GM06990 (cell line): ENCODE measurements at regions not wholly inside any gene's neighbourhood (a gene's known extent, or its start where the extent isn't known, plus 50 kb on each side); places are given as distances from the start of the nearest gene placed in this dataset.

Source experiments
- DNase-seq: peaks from one replicate; pipeline ENCODE4 v3.0.0-alpha.2; 2011; ENCODE audit not compliant: insufficient read length; ENCODE audit errors: extremely low read depth
- H3K27me3 ChIP-seq: replicated peaks from 2 replicates; pipeline ENCODE4 v1.6.0; 2011; ENCODE audit warnings: low read length; ENCODE audit not compliant: control insufficient read depth, insufficient read depth
- H3K36me3 ChIP-seq: 2 replicates; pipeline ENCODE4 v1.5.1; 2011; ENCODE audit warnings: low read length; ENCODE audit not compliant: control insufficient read depth, insufficient read depth
- H3K4me3 ChIP-seq: replicated peaks from 2 replicates; pipeline ENCODE4 v1.5.1; 2011; ENCODE audit warnings: low read depth, mild to moderate bottlenecking, control low read depth, low read length
- CTCF ChIP-seq: IDR thresholded peaks from 2 replicates; pipeline ENCODE4 v1.5.1; 2011; ENCODE audit warnings: low read length, control low read depth, mild to moderate bottlenecking, inconsistent platforms; ENCODE audit not compliant: insufficient read depth, poor library complexity, severe bottlenecking

- no peak for TF ChIP-seq CTCF
- no peaks in the 10 kb centered on the region for H3K36me3 ChIP-seq
- H3K27me3 ChIP-seq = no peaks in the 10 kb centered on the region
- no peak overlapping the region for H3K4me3 ChIP-seq
- no peak for DNase-seq
These were observed 429.2 kb downstream of the DMAC1 start for GRCh38 chr9:7370381-7370780.

GRCh38 chr9:7369384-7369821 lies 430.2 kb downstream of the DMAC1 start:
- no peaks in the 10 kb centered on the region for H3K27me3 ChIP-seq
- TF ChIP-seq CTCF = no peak
- no peak overlapping the region for H3K4me3 ChIP-seq
- DNase-seq = no peak
- H3K36me3 ChIP-seq = no peaks in the 10 kb centered on the region

- TF ChIP-seq CTCF = no peak
- no peak for DNase-seq
- Histone ChIP-seq H3K27me3 (no peaks in the 10 kb centered on the region), H3K4me3 (no peak overlapping the region), H3K36me3 (no peaks in the 10 kb centered on the region)
These were observed 430.9 kb downstream of the DMAC1 start for GRCh38 chr9:7368410-7369292.

- no peaks in the 10 kb centered on the region for H3K36me3 ChIP-seq
- H3K27me3 ChIP-seq = no peaks in the 10 kb centered on the region
- no peak for DNase-seq
- no peak for TF ChIP-seq CTCF
- no peak overlapping the region for H3K4me3 ChIP-seq
These were observed 431.9 kb downstream of the DMAC1 start for GRCh38 chr9:7367726-7368125.

GRCh38 chr9:7366121-7366520 lies 433.5 kb downstream of the DMAC1 start:
- no peak for DNase-seq

More at GRCh38 chr9:7366121-7366520, 433.5 kb downstream of the DMAC1 start:
- Histone ChIP-seq H3K4me3 (no peak overlapping the region), H3K36me3 (no peaks in the 10 kb centered on the region), H3K27me3 (no peaks in the 10 kb centered on the region)
- TF ChIP-seq CTCF = no peak
